ENCODE measurements at regions not wholly inside any gene's neighbourhood (a gene's known extent, or its start where the extent isn't known, plus 50 kb on each side); places are given as distances from the start of the nearest gene placed in this dataset.
"Not testable (repeated sequence)": the region's sequence is repeated elsewhere in the genome, so short reads cannot be mapped to it uniquely, and the experiment has no call there.

DNA sequence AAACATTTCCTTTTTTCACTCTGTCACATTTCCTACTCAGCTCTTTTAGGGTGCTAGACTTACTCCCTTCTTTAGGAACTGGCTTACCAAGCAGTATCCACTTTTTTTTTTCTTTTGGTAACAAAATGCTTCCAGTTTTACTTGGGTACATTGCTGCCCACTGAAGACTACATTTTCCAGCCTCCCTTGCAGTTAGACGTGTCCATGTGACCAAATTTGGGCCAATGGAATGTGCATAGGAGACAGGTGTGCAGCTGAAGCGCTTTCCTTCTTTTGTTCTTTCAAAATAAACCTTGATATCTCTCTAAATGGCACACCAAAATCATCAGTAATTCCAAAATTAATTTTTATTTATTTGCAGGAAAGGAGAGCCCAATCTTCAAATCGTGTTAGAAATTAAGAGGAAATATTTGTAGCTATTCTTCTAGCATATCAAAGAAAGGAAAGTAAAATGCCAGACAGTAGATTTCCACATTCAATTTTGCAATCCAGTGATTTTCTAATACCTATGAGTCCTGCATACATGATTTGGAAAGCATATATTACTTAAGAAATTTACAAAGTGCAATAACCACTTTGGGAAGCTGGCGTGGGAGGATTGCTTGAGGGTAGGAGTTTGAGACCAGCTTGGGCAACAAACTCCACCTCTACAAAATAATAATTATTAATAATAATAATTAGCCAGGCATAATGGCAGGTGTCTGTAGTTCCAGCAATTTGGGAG is 422.0 kb upstream of the FRG2C start:
- no peak for DNase-seq (ENCODE audit: low read depth in 2 of 2)

DNA sequence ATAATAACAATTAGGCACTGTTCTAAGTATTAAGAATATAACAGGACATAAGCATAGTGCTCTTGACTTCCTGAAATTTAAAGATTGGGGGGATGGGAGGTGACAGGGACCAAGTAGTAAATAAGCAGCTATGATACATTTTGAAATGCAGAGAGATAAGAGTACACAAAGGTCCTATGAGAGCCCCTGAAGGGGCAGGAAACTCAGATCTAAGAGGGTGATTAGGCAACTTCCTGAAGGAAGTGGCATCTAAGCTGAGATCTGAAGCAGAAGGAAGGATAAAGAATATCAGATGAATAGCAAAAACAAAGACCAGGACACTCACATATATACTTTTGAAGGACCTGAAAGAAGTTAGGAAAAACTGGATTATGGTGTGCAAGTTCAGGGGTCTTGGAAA is 415.2 kb upstream of the FRG2C start:
- no peak for DNase-seq (ENCODE audit: low read depth in 2 of 2)

DNA sequence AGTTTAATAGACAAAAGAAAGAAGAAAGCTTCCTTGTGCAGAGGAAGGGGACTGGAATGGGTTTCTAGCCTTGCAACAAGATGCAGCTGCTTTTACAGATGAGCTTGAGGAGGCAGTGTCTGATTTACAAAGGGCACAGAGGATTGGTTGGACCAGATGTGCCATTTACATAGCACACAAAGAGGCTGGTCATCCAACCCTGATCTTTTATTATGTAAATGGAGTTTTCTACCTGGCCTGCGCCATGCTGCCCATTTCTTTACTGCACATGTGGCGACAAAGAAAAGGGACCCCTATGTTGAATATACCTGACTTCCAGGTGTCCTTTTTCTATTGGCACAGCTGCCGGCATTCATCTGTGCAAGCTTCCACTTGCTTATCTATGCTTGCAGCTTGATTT is 409.4 kb upstream of the FRG2C start:
- DNase-seq (ENCODE audit: low read depth in 2 of 2) = no peak

DNA sequence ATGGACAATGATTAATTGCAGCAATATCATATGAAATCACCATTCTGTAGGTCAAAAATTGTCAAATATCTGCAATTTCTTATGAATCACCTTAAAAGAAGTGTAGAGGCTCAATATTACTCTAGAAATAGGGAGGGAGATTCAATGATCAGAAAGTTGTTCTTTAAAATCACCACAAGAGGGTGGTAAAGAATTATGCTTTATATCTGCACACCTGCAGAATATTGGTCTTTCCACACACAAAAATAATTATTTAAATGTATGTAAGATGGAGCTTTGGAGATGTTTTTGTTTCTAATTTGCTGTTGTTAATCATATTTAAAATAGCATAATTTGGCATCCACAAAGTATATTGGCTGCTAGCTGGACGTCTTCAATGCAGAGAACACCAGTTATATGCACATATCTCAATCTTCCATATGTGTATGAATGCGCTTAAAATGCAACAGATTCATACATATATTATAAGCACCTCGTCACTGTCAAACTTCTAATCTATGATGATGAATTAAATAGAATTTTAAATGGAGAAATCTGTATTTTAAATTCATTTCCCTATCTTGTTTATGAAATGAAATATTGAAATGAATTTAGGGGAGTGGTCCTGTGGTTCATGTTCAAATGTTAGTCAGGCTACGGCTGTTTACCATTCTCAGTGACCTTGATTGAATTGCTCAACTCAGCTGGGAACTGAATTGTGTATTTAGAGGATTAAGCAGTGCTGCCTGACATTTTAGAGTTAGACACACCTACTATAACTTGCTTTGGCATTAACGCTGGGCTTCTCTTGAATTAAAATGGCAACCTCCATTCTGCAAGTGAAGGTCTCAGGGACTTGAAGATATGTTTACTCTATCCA is 405.1 kb upstream of the FRG2C start:
- DNase-seq (ENCODE audit: low read depth in 2 of 2) = not testable (repeated sequence)

DNA sequence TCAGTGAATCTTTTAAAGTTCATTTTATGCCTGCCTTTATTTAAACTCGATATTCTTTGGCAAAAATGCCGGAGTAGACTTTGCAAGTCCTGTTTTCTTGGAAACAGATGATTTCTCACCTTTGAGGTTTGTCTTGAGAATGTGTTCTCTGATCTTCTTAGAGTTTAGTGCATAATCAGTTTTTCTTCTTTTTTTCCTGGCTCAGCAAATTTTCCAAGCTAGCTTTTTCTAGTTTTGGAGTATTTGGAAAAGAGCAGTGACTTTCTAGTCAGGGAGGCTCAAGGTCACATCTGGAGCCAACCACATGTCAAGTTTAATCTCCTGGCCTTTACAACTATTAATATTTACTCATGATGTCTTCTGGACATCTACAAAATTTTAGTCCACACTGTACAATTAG is 403.2 kb upstream of the FRG2C start:
- not testable (repeated sequence) for DNase-seq (ENCODE audit: low read depth in 2 of 2)

DNA sequence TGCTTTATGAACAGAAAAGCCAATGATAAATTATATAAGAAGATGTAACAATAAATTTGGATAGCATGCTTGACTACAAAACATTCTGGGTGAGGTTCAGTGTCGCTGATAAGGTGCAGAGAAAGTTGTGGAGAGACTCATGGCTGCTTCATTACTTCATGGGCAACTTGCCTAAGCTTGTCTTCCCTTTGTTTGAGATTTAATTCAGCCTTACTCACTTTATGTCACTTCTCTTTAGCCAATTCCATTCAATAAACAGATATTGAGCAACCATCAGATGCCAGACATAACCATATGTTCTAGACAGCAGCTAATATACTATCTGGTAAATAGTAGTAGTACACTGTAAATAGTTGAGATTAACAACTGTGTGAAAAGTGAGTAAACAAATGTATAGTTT is 401.5 kb upstream of the FRG2C start:
- no peak for DNase-seq (ENCODE audit: low read depth in 2 of 2)

DNA sequence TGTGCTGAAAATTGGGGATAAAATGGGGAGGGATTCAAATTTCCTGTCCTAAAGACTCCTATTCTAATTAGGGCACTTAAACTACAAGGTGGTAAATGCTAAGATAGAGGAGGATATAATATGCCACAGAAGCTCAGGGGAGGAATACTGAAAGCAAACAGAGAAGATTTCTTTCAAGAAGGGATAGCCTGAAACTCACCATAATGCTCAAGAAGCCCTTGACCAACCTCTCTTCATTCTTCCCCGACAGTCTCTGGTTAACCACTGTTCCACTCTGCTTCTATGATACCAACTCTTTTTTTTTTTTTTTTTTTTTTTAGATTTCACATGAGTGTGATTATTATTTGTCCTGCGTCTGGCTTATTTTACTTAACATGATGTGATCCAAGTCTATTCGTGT is 398.2 kb upstream of the FRG2C start:
- no peak for DNase-seq (ENCODE audit: low read depth in 2 of 2)

DNA sequence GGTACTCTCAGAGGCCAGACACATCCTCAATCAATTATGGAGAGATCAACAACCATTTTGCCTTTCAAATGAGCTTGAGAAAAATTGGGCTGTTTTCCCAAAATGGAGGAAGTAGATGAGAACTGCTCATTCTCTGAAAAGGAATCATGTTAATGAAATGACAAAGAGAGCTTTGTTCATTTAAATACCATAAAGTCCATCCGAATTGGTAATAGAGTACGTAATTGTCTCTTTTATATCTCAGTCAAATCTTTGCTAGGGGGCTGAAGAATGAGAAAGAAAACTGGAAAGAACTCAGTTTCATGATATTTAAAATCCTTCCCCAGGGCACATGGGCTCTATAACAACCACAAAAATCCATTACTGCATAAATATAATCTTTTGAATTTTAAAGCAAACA is 395.6 kb upstream of the FRG2C start:
- DNase-seq (ENCODE audit: low read depth in 2 of 2) = not testable (repeated sequence)

DNA sequence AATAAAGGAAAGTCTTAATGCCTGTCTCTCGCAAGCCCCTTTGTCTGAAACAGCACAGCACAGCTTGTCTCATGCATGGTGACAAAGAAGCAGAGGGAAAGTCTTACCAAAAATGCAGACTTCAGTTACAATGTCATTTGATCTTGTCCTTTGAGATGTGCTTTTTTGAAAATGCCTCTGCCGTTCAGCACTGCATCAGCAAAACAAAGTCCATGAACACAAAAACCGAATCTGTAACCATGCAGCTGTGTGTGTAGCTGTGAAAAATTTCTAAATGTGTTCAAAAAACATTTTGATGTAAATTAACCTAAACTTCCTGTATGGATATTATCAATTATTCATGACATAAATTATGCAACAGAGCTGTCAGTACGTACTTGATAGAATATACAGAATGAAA is 391.9 kb upstream of the FRG2C start:
- not testable (repeated sequence) for DNase-seq (ENCODE audit: low read depth in 2 of 2)

DNA sequence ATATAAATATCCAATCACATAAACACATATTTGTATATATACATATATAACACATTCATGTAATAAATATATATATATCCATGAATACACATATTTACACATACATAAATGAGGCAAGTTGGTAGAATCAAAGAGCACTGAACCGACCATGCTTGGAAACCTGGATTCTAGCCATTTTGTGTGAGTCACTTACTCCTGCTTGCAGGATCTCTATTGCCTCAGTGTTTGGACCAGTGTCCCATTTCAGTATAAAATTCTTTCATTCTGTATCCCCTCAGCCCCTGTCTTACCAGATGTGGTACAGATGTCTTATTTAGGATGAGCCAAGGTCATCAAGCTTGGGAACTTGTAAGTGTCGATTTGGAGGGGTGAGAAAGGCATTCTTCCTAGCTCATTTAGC is 391.4 kb upstream of the FRG2C start:
- no peak for DNase-seq (ENCODE audit: low read depth in 2 of 2)

DNA sequence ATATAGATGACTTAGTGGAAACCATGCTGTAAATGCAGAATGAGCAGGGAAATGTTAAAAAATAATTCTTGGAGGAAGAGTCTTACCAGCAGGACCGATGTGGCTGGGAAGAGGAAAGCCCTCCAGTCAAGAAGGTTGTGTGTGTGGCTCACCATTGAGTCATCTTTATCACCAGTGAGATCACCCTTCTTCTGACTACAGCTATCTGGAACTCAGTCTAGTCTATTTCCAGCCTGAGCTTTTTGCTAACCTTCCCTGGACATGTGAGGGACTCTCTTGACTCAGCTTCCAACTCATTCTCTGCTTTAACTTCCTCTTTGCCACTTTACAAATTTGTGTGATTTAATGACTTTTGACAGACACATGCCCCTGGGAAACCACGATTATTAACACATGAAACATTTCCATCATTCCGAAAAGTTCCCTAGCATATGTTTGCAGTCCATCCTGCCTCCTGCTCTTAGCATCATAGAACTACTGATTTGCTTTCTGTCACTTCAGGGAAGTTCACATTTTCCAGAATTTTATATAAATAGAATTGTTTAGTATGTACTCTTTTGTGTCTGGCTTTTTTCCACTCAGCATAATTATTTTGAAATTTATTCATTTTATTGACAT is 378.5 kb upstream of the FRG2C start:
- DNase-seq (ENCODE audit: low read depth in 2 of 2) = not testable (repeated sequence)

DNA sequence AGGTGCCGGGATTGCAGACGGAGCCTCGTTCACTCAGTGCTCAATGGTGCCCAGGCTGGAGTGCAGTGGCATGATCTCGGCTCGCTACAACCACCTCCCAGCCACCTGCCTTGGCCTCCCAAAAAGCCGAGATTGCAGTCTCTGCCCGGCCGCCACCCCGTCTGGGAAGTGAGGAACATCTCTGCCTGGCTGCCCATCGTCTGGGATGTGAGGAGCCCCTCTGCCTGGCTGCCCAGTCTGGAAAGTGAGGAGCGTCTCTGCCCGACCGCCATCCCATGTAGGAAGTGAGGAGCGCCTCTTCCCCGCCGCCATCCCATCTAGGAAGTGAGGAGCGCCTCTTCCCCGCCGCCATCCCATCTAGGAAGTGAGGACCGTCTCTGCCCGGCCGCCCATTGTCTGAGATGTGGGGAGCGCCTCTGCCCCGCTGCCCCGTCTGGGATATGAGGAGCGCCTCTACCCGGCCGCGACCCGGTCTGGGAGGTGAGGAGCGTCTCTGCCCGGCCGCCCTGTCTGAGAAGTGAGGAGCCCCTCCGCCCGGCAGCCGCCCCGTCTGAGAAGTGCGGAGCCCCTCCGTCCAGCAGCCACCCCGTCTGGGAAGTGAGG is 375.1 kb upstream of the FRG2C start:
- DNase-seq (ENCODE audit: low read depth in 2 of 2) = not testable (repeated sequence)

DNA sequence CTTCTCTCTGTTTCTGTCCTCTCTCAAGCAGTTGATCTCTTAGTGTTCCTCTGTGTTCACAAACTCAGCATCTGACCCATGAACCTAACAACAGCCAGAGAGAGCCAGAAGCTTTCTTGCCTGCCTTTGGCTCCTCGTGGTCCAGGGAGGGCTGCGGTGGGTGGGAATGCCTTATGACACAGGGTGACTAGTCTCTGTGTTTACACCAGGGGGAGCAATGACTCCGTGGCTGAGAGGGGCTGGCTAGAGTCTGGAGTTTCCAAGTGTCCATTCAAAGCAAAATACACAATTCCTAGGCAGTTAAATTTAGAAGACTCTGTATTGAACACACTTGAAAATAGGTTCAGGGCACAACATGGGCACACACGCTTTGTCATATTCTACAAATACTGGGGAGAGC is 370.0 kb upstream of the FRG2C start:
- no peak for DNase-seq (ENCODE audit: low read depth in 2 of 2)

DNA sequence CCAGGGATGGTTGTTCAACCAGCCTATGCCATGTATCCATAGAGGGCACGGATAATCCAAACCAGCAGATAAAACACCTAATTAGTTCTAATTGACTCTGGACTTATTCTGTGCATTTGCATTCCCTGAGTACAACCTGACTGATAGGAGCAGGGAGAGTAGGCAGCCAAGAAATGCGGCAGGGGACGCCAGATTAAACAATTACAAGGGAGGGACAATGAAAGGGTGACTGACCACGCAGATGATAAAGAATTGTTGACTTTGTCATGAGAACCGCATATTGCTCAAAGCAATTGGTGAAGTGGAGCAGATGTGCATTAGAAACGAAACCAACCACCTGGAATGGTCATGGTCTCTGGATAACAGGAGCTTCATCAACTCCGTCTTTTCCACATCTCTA is 369.1 kb upstream of the FRG2C start:
- DNase-seq (ENCODE audit: low read depth in 2 of 2) = no peak

DNA sequence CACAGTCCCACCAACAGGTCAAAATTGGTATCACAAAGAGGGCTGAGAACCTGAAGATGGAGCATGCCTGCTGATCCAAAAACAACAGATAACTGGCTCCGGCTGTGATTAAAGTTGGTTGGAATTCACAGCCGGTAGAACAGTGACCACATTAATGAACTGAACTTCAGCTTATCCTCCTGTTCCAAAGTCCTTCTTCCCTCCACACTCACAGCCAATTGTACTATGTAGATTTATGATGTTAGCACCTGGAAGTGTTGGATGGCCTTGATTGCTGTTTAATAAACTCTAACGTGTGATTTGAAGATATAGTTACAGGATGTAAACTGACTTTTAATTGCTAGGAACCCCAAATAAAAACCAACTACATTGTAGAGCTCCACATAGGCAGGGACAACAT is 367.3 kb upstream of the FRG2C start:
- no peak for DNase-seq (ENCODE audit: low read depth in 2 of 2)

DNA sequence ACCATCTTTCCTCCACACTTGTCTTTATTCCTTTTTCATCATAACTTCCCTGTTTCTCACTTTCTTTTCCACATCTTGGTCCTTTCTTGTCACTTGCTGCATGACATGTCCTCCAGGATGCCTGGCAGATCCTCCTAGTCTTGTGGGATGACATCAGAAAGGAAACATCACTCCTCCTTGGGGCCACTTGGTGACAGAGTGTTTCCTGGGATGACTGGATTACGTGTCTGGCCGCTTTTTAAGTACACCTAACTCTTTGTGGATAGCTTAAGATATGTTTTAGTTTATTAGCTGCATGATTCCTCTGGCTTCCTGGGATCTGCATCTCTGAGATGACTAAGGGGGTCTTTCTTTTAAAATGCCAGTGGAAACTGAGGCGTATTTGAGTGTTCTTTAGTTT is 363.5 kb upstream of the FRG2C start:
- no peak for DNase-seq (ENCODE audit: low read depth in 2 of 2)

DNA sequence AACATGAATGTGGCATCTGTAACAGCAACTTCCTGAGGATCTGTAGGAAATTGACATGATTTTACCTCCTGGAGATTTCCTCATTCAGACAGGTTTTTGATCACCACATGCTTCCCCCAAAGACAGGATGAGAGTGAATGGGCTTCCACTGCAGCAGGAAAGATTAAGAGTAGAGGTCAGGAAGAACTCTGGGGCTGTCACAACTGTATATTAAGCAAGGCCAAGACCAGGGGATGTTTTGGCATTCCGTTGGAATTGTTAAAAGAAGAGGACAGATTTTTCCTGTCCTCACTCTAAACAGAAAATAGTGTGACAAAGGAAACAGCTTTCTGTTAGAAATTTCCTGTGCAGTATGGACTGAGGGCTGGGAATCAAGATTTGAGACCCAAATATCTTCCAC is 363.1 kb upstream of the FRG2C start:
- DNase-seq (ENCODE audit: low read depth in 2 of 2) = not testable (repeated sequence)

DNA sequence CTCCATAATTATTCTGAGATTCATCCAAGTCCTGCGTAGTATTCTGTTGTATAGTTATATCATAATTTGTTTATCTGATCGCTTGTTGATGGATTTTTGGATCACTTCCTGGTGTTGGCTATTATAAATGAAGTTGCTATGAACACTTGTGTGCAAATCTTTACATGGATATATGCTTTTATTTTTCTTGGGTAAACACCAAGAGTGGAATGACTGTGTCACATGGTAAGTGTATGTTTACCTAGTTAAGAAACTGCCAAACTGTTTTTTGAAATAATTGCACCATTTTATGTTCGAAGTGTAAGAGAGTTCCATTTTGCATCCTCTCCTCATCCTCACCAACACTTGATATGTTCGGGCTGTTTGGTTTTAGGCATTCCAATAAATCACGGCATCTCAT is 360.4 kb upstream of the FRG2C start:
- no peak for DNase-seq (ENCODE audit: low read depth in 2 of 2)

DNA sequence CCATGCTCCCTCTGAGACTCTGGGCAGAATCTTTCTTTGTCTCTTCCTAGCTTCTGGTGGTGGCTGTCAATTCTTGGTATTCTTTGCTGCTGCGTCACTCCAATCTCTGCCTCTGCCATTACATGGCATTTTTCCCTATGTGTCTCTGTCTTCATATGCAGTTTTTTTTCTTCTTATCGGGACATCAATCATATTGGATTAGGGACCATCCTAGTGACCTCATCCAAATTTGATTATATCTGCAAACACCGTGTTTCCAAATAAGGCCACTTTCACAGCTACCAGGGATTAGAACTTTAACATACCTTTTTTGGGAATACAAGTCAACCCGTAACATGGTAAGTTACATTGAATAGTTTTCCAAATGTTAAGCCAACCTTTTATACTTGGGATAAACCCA is 358.2 kb upstream of the FRG2C start:
- no peak for DNase-seq (ENCODE audit: low read depth in 2 of 2)

DNA sequence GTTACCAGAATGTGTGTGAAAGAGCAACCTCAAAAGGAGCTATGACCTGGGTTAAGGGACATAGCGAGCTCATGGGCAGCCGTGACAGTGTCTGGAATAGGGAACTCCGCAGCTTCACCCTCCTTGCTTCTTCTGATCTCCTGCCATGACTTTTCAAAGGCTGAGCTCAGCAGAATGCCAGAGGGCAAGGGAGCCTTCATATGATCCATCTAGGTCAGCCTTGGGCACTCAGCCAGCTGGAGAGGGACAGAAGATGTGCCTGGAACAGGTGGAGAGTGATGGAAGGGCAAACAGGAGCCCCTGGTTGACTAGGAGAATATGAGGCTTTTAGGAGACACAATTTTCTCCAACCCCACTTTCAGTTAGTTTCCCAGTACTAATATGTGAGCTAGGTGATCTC is 352.8 kb upstream of the FRG2C start:
- not testable (repeated sequence) for DNase-seq (ENCODE audit: low read depth in 2 of 2)

DNA sequence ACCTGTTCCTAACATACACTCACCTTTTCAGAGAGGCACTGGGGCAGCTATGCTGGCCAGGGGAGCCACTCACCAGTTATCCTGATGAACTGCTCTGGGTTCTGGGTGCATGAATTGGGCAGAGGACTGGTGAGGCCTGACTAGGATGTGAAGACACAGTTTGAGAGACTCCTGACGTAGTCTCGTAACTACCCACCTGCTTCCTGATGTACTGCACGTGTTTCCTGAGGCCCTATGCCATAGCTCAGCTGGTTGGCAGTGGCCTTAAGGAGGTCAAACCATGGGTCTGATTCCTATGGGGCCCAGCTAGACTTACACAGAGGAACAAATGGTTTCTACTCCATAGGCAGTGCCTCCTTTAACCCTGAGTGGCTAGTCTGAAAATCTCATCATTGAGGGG is 351.7 kb upstream of the FRG2C start:
- not testable (repeated sequence) for DNase-seq (ENCODE audit: low read depth in 2 of 2)

DNA sequence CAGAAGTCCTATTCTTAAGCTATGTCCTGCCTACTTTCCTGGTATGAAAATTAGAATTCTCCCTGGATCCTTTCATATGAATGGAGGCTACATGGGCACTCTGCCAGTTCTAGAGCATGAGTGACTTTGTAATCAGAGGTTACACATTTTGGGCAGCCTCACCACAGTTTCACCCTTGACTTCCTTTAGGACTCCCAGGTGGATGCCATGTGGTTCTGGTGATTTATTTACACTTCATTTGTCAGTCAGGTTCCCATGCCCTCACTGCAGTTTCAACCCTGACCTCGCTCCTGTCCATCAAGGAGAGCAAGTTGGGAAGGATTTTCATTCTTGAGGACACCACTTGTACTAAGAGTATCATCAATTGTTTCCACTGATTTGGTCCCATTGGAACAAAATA is 344.4 kb upstream of the FRG2C start:
- not testable (repeated sequence) for DNase-seq (ENCODE audit: low read depth in 2 of 2)
